Uterus (tissue), 2 donors: ENCODE measurements at regions not wholly inside any gene's neighbourhood (a gene's known extent, or its start where the extent isn't known, plus 50 kb on each side); places are given as distances from the start of the nearest gene placed in this dataset.

Experiments used
- POLR2A ChIP-seq, 2 donors: fragments of 450-650 bp; IDR thresholded peaks; one replicate each; pipeline ENCODE4 v1.6.1; 2016; ENCODE audit warnings: antibody characterized with exemption in 2 of 2, mild to moderate bottlenecking in 1 of 2, moderate library complexity in 1 of 2
- TF ChIP-seq, protein P1 (sequence below), 4 experiments: fragments of 200-600 bp in 2 of 4; fragments of 450-650 bp in 2 of 4; sonication (generic) in 2 of 4; IDR thresholded peaks; one replicate each; pipeline ENCODE4 v1.5.1; 2016 to 2019; ENCODE audit warnings: antibody characterized with exemption in 4 of 4, mild to moderate bottlenecking in 2 of 4, moderate library complexity in 1 of 4

DNA sequence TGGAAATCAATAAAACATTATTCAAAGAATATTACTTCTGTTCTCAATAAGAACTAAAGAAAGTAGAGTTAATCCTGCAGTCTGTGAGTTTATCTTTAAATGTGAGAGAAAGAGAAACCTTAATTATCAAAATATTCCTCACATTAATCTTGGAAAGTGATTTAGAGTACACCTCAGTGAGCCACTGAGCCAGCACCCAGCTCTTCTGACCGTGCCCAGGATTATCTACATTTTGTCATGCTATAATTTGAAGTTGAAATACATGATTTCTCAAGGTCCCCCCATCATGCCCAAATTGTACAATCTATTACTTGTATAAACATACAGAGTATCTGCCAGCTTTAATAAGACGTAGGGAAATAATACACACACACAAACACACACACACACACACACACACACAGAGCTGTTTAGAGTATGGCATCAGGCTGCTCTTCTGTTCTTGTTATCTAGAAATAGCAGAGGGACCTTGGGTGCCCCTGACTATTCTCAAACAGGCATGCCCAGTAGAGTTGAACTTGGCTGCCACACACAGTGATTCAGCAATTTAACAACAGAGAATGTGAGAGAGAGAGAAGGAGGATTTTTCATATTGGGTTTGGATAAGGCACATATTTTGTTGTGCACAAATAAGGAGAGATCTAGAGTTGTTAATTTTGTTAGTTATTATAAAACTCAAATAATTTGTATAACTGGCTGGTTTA lies 74.4 kb downstream of the P2RY1 start:
- TF ChIP-seq, protein P1, sequence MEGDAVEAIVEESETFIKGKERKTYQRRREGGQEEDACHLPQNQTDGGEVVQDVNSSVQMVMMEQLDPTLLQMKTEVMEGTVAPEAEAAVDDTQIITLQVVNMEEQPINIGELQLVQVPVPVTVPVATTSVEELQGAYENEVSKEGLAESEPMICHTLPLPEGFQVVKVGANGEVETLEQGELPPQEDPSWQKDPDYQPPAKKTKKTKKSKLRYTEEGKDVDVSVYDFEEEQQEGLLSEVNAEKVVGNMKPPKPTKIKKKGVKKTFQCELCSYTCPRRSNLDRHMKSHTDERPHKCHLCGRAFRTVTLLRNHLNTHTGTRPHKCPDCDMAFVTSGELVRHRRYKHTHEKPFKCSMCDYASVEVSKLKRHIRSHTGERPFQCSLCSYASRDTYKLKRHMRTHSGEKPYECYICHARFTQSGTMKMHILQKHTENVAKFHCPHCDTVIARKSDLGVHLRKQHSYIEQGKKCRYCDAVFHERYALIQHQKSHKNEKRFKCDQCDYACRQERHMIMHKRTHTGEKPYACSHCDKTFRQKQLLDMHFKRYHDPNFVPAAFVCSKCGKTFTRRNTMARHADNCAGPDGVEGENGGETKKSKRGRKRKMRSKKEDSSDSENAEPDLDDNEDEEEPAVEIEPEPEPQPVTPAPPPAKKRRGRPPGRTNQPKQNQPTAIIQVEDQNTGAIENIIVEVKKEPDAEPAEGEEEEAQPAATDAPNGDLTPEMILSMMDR (IDR thresholded peaks at IDR 0.05) = no peak
- TF ChIP-seq POLR2A (IDR thresholded peaks at IDR 0.05) = no peak
